RWPE1 (cell line): ENCODE measurements at regions not wholly inside any gene's neighbourhood (a gene's known extent, or its start where the extent isn't known, plus 50 kb on each side); places are given as distances from the start of the nearest gene placed in this dataset.

Source experiments
- CTCF ChIA-PET: fragments of 350-600 bp; sonication (Branson Sonifier 250); formaldehyde crosslinking; extraction: SDS; loops from one replicate; lab custom pipeline; 2021; lab: Yijun Ruan, JAX
- POLR2A ChIA-PET: fragments of 400-600 bp; formaldehyde crosslinking; extraction: SDS; loops from one replicate; lab custom pipeline; 2020; ENCODE audit warnings: antibody characterized with exemption; ENCODE audit not compliant: low non-redundant PET; lab: Yijun Ruan, JAX
- DNase-seq: peaks from one replicate; pipeline ENCODE4 v3.0.0; 2012; ENCODE audit warnings: low spot score
- H3K27ac ChIP-seq: fragments of 450-650 bp; 2 replicates; pipeline ENCODE4 v1.5.1; 2017
- CTCF ChIP-seq: fragments of 450-650 bp; conservative IDR thresholded peaks from 2 replicates; pipeline ENCODE4 v1.5.1; 2017; ENCODE audit warnings: low read depth, mild to moderate bottlenecking

- CTCF ChIA-PET, result interaction anchor here (0.6 kb wide), 1 partner anchor 18 kb away, joined by 4 read pairs; no protein-coding TSS in a partner anchor
- no peak overlapping the region for H3K27ac ChIP-seq
- TF ChIP-seq CTCF, result no peak
- no peak for DNase-seq
- POLR2A ChIA-PET, result no interaction called here
Measured at GRCh38 chr1:117694543-117694942, 88.7 kb downstream of the TENT5C start.

- no peak for TF ChIP-seq CTCF
- no peak for DNase-seq
- CTCF ChIA-PET, result no interaction called here
- no peak overlapping the region for H3K27ac ChIP-seq
- POLR2A ChIA-PET, result no interaction called here
Measured at GRCh38 chr1:117695796-117696490, 90.1 kb downstream of the TENT5C start.

GRCh38 chr1:117696561-117696960 lies 90.7 kb downstream of the TENT5C start:
- POLR2A ChIA-PET, result no interaction called here

GRCh38 chr1:117697220-117697781 lies 91.5 kb downstream of the TENT5C start:
- no peak for DNase-seq
- CTCF ChIA-PET, result interaction anchor here (0.7 kb wide), 1 partner anchor 39 kb away, joined by 4 read pairs; no protein-coding TSS in a partner anchor
- TF ChIP-seq CTCF, result no peak
- POLR2A ChIA-PET, result no interaction called here
- H3K27ac ChIP-seq, result no peak overlapping the region

More at GRCh38 chr1:117696561-117696960, 90.7 kb downstream of the TENT5C start:
- H3K27ac ChIP-seq, result no peak overlapping the region
- no peak for DNase-seq
- CTCF ChIA-PET, result no interaction called here
- no peak for TF ChIP-seq CTCF

- no peak for DNase-seq
- H3K27ac ChIP-seq, result no peak overlapping the region
- POLR2A ChIA-PET, result interaction anchor here (0.6 kb wide), 1 partner anchor 163 kb away, joined by 5 read pairs; no protein-coding TSS in a partner anchor
- CTCF ChIA-PET, result interaction anchor here (0.7 kb wide), 1 partner anchor 148 kb away, joined by 3 read pairs; no protein-coding TSS in a partner anchor
- TF ChIP-seq CTCF, result no peak
Measured at GRCh38 chr1:117698398-117699160, 92.7 kb downstream of the TENT5C start.

- no peak for DNase-seq
- no peak for TF ChIP-seq CTCF
- ChIA-PET POLR2A (no interaction called here), CTCF (no interaction called here)
- no peak overlapping the region for H3K27ac ChIP-seq
Measured at GRCh38 chr1:117699953-117700352, 94.1 kb downstream of the TENT5C start.
